ENCODE measurements at regions not wholly inside any gene's neighbourhood (a gene's known extent, or its start where the extent isn't known, plus 50 kb on each side); places are given as distances from the start of the nearest gene placed in this dataset.
"Not testable (repeated sequence)": the region's sequence is repeated elsewhere in the genome, so short reads cannot be mapped to it uniquely, and the experiment has no call there.

DNA sequence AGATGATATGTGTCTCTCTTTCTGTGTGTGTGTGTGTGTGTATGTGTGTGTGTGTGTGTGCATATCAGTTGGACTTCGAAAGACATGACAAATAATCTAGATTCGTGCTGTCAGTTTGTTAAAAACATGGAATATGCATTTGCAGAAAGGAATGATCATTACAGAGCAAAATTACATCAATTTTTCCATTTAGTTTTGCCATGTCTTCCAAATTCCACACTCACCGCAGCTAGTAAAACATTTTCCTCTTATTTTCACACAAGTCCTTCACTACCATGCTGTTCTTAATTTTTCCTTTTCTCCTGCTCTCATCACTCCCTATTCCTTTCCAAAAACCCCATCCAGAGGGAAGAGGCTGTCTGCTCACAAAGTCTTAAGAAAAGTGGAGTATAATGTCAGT, 1191.4 kb upstream of the SLC39A10 start:
- intact Hi-C loops (cut with DNase I): no loop called here
- TF ChIP-seq, protein P1, sequence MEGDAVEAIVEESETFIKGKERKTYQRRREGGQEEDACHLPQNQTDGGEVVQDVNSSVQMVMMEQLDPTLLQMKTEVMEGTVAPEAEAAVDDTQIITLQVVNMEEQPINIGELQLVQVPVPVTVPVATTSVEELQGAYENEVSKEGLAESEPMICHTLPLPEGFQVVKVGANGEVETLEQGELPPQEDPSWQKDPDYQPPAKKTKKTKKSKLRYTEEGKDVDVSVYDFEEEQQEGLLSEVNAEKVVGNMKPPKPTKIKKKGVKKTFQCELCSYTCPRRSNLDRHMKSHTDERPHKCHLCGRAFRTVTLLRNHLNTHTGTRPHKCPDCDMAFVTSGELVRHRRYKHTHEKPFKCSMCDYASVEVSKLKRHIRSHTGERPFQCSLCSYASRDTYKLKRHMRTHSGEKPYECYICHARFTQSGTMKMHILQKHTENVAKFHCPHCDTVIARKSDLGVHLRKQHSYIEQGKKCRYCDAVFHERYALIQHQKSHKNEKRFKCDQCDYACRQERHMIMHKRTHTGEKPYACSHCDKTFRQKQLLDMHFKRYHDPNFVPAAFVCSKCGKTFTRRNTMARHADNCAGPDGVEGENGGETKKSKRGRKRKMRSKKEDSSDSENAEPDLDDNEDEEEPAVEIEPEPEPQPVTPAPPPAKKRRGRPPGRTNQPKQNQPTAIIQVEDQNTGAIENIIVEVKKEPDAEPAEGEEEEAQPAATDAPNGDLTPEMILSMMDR (IDR thresholded peaks at IDR 0.05): no peak
- H3K27me3 ChIP-seq: no peaks in the 10 kb centered on the region
- FAIRE-seq (no peak), DNase-seq (no peak), ATAC-seq (no peak)
- H3K9me3 ChIP-seq: no peaks in the 10 kb centered on the region
- WGBS, 2 donors: 54 to 64% methylated on average over 3 of the region's 3 CpGs
- no peaks in the 10 kb centered on the region for H3K36me3 ChIP-seq
- H3K4me3 ChIP-seq: no peak overlapping the region
- H3K27ac ChIP-seq: no peak overlapping the region
- no peaks in the 10 kb centered on the region for H3K4me1 ChIP-seq

DNA sequence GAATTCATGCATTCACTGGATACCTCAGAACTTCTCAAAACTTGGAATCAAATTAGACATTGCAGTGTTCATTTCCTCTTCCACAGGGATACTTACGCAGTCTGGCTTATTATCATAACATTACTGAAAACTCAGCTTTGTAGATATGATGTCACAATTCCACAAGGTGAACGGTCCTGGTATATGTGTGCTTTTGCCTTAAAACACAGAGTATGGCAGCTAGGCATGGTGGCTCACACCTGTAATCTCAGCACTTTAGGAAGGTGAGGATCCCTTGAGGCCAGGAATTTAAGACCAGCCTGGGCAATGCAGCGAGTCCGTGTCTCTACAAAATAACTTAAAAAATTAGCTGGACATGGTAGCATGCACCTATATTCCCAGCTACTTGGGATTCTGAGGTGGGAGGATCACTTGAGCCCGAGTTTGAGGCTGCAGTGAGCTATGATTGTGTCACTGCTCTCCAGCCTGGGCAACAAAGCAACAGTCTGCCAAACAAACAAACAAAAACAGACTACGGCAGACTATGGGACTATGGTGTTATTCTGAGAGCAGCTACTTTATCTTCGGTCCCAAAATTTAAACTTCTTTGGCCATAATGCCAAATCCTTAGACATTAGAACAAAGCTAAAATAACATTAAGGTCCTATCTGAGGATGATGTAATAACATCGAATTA, 1191.9 kb upstream of the SLC39A10 start:
- TF ChIP-seq, protein P1 (IDR thresholded peaks at IDR 0.05): no peak
- intact Hi-C loops (cut with DNase I): no loop called here
- ATAC-seq (no peak), DNase-seq (no peak), FAIRE-seq (no peak)
- Histone ChIP-seq H3K27me3 (no peaks in the 10 kb centered on the region), H3K4me3 (no peak overlapping the region), H3K27ac (no peak overlapping the region), H3K36me3 (no peaks in the 10 kb centered on the region), H3K4me1 (no peaks in the 10 kb centered on the region), H3K9me3 (no peaks in the 10 kb centered on the region)
- WGBS, 2 donors: 63 to 69% methylated on average over 8 of the region's 8 CpGs

DNA sequence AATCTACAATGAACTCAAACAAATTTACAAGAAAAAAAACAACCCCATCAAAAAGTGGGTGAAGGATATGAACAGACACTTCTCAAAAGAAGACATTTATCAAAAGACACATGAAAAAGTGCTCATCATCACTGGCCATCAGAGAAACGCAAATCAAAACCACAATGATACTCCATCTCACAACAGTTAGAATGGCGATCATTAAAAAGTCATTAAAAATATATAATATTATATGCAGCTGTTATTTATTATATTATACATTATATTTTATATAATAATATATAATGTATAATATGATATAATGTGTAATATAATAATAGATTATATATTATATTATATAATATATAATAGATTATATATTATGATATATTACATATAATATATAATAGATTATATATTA, 1194.1 kb upstream of the SLC39A10 start:
- ATAC-seq; intact Hi-C loops (cut with DNase I); FAIRE-seq; DNase-seq; H3K36me3 ChIP-seq; H3K4me1 ChIP-seq; H3K27me3 ChIP-seq; H3K27ac ChIP-seq; H3K9me3 ChIP-seq; H3K4me3 ChIP-seq: not testable (repeated sequence)
- 50% methylated on average over 2 of the region's 2 CpGs for WGBS, 2 donors

DNA sequence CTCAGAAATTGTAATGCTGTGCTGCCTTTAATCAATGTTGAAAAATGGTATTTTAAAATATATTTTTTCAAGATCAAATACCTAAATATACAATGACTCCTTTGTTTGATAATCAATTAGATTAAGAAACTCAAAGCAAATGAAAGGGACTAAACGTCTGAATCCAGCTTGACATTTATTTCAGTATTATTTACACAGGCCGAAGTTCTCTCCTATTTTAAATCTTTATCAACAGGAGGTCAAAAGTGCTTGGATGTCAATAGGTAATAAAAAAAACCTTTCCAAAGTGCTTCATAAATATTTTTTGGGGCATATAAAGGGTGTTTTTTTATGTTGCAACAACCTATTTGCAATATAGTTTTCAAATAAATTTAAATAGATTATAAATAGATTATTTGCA, 1201.7 kb upstream of the SLC39A10 start:
- no peak for ATAC-seq
- WGBS, 2 donors: 6 to 15% methylated on average over 2 of the region's 2 CpGs
- intact Hi-C loops (cut with DNase I): no loop called here
- Histone ChIP-seq H3K36me3 (no peaks in the 10 kb centered on the region), H3K27ac (no peak overlapping the region), H3K9me3 (no peaks in the 10 kb centered on the region), H3K27me3 (no peaks in the 10 kb centered on the region), H3K4me3 (no peak overlapping the region), H3K4me1 (no peaks in the 10 kb centered on the region)
- TF ChIP-seq, protein P1 (IDR thresholded peaks at IDR 0.05): no peak
- FAIRE-seq: no peak
- DNase-seq: no peak

DNA sequence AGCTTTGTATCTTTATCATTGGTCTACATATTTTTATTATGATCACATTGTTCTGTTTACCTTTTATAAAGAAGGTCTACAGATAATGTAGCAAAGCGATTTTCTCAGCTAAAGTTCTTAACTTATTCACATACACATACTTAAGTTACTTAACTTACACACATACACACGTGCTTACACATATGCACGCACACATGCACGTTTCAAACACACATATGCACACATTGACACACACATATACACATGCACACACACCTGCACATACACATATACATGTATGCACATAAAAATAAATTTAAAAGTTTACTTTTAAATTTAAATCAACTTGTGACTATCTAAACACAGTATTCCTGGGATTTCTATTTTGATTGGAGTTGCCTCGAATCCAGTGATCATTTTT, 1204.5 kb upstream of the SLC39A10 start:
- no peaks in the 10 kb centered on the region for H3K9me3 ChIP-seq
- no peak overlapping the region for H3K27ac ChIP-seq
- FAIRE-seq (no peak), DNase-seq (no peak), ATAC-seq (no peak)
- no peaks in the 10 kb centered on the region for H3K36me3 ChIP-seq
- TF ChIP-seq, protein P1 (IDR thresholded peaks at IDR 0.05): no peak
- no peaks in the 10 kb centered on the region for H3K27me3 ChIP-seq
- intact Hi-C loops (cut with DNase I): no loop called here
- no peak overlapping the region for H3K4me3 ChIP-seq
- H3K4me1 ChIP-seq: no peaks in the 10 kb centered on the region
- 45 to 53% methylated on average over 5 of the region's 5 CpGs for WGBS, 2 donors
